ENCODE measurements at regions not wholly inside any gene's neighbourhood (a gene's known extent, or its start where the extent isn't known, plus 50 kb on each side); places are given as distances from the start of the nearest gene placed in this dataset.

DNA sequence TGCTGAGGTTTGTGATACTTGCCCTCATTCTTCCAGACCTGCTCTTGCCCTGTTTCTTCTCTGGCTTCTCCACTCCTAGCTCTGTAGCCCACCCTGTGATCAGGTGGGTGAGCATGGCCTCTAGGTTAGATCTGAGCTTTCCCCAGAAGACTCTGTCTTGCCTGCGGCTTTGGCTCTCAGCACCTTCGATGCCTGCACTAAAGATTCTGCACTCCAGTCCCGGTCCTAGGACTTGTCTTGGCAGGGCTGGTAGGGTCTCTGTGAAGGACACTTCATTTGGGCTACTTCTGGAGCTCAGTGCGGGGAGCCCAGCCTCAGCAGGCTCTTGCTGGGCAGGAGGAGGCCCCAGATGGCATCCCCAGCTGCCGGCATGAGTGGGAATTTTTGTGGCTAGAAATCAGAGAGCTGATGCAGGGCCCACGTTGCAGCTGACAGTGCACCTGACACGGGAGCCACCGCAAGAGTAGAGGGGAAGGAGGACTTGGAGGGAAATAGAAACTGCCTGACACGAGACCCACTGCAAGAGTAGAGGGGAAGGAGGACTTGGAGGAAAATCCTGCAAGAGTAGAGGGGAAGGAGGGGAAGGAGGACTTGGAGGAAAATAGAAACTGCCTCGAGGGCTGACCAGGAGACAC is 226.9 kb upstream of the B3GAT1 start:
- no peak for DNase-seq (ENCODE audit: extremely low spot score)
- CTCF ChIA-PET, result no interaction called here
- POLR2A ChIA-PET, result no interaction called here
- TF ChIP-seq, protein P1, sequence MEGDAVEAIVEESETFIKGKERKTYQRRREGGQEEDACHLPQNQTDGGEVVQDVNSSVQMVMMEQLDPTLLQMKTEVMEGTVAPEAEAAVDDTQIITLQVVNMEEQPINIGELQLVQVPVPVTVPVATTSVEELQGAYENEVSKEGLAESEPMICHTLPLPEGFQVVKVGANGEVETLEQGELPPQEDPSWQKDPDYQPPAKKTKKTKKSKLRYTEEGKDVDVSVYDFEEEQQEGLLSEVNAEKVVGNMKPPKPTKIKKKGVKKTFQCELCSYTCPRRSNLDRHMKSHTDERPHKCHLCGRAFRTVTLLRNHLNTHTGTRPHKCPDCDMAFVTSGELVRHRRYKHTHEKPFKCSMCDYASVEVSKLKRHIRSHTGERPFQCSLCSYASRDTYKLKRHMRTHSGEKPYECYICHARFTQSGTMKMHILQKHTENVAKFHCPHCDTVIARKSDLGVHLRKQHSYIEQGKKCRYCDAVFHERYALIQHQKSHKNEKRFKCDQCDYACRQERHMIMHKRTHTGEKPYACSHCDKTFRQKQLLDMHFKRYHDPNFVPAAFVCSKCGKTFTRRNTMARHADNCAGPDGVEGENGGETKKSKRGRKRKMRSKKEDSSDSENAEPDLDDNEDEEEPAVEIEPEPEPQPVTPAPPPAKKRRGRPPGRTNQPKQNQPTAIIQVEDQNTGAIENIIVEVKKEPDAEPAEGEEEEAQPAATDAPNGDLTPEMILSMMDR (IDR thresholded peaks at IDR 0.05; ENCODE audit: control extremely low read depth, extremely low read depth, low read depth, missing control alignments), result no peak

DNA sequence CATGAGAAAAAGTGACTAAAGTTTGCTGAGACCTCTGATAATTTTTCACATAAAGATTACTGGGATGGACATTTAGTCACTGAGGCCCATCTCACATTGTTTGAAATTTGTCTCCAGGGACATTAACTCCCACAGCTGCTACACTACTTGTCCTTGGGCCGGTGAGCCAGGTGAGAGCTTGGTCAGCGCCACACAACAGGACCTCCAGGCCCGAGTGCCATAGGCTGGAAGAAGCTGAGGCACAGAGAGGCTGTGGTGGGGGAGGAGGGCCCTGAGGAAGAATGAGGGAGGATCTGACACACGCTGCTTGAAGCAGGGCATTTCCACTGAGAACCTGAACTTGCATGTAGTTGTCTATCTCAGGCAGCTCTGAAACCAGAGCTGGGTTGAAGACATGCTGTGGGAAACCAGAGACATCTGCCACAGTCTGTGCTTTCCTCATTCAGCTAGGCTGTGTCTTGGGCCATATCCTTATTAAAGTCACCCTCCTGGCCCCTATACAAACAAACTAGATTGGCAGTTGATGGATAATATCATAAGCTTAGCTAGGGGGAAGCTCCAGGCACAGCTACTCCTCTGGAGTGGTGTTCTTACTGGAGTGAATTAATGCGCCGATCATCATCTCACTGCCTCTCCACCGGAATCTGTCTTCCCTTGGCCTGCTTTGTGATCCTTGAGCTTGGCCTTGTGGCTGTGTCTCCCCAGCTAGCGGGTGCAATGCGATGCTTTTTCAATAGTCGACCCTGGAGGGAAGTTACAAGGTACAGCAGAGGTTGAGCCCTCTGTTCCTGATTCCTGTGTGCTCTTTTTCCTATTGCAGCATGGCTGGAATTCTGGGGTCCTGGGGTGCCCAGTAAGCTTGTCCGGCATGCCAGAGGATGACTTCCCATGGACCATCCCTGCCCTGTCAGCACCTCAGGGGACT is 225.3 kb upstream of the B3GAT1 start:
- DNase-seq (ENCODE audit: extremely low spot score), result no peak
- POLR2A ChIA-PET, result no interaction called here
- TF ChIP-seq, protein P1 (IDR thresholded peaks at IDR 0.05; ENCODE audit: control extremely low read depth, extremely low read depth, low read depth, missing control alignments), result no peak
- CTCF ChIA-PET, result no interaction called here

DNA sequence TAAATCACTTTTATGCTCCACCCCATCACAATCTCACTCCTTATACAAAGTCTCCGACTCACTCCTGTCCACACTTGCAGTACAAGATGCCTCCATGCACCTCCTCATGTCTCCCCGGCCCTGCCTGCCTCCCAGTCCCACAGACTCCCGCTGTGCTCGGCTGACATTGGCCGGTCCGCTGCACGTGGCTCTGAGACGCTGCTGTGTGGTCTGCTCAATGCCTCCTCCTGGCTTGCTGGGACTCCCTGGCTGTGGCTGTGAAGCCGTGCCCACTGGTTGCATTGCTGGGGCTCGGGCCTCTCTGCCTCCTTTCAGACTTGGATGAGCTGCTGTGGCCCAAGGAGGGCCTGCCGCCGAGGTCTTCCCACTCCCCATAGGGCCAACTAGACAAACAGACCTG is 224.0 kb upstream of the B3GAT1 start:
- DNase-seq (ENCODE audit: extremely low spot score), result no peak
- TF ChIP-seq, protein P1 (IDR thresholded peaks at IDR 0.05; ENCODE audit: control extremely low read depth, extremely low read depth, low read depth, missing control alignments), result no peak
- ChIA-PET POLR2A (no interaction called here), CTCF (no interaction called here)

DNA sequence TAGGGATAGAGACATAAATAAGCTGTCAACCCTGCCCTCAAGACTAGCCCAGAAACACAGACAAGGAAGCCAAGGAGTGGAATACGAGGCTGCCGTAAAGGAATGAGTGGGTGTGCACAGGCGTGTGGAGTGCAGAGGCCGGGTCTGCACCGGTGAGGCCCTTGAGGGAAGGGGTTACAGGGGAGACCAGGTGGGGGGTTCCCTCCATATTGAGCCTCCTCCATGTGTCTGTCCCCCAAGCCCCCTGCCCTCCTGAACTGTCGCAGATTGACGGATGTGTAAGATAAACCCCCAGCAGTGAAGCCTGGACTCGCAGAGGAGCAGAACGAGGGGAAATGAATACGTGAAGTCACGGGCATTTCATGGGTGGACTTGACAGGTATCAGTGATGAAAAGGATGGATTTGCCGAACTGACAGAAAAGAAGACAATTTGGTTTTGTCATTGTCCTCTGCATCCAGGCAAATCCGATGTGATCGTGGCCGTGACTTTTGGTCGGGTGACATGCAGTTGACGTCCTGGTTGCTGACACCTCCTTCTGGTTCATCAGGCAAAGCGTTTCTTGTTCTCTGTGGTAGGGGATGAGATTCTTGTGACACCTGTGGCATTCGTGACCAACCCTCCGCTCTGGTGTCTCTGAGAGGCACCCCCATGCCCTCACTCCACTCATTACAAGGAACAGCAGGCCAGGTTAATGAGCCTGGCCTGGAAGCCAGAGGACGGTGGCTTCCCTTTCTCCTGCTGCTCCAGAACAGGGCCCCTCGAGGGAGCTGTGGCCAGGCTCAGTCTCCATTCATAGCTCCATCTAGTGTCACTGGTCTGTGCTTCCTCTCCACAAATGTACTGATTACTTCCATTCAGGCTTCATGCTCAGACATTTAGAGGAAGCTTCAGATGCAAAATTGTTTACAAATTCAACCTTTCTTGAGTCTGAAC is 223.1 kb upstream of the B3GAT1 start:
- ChIA-PET CTCF (no interaction called here), POLR2A (no interaction called here)
- no peak for DNase-seq (ENCODE audit: extremely low spot score)
- TF ChIP-seq, protein P1 (IDR thresholded peaks at IDR 0.05; ENCODE audit: control extremely low read depth, extremely low read depth, low read depth, missing control alignments), result no peak

DNA sequence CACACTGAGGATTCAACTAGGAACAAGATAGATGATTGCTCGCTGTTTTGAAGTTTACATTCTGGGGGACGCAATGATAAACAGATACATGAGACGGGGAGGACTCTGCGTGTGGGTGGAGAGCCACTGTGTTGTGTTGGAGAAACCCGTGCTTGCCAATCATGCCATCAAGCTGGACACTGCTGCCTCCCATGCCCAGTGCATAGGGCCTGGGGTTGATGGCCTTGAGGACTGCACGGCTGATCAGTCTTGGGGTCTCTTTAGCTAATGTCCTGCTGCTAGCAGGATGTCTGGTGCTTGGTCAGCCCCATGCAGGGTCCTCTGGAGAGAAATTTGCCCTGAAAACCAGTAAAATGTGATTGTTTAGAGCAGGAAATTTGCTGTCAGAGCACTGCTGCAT is 221.2 kb upstream of the B3GAT1 start:
- ChIA-PET CTCF (interaction anchor here (1.1 kb wide), 1 partner anchor 35 kb away, joined by 3 read pairs; no protein-coding TSS in a partner anchor), POLR2A (no interaction called here)
- DNase-seq (ENCODE audit: extremely low spot score), result no peak
- TF ChIP-seq, protein P1 (IDR thresholded peaks at IDR 0.05; ENCODE audit: control extremely low read depth, extremely low read depth, low read depth, missing control alignments), result no peak

Measured in GM10248 (cell line).